ENCODE measurements at regions not wholly inside any gene's neighbourhood (a gene's known extent, or its start where the extent isn't known, plus 50 kb on each side); places are given as distances from the start of the nearest gene placed in this dataset.

- no peak for TF ChIP-seq HHEX (CRISPR knock-in tag; IDR thresholded peaks at IDR 0.05)
- TF ChIP-seq ZNF737 (CRISPR knock-in tag; IDR thresholded peaks at IDR 0.05; ENCODE audit: borderline replicate concordance) = no peak
- no peak for TF ChIP-seq ZNF710 (CRISPR knock-in tag; IDR thresholded peaks at IDR 0.05; ENCODE audit: borderline replicate concordance)
- no peak for TF ChIP-seq CCAR2 (optimal IDR thresholded peaks at IDR 0.05; ENCODE audit: low read depth, low read length)
- peak; percentile 66 for TF ChIP-seq FOXA3 (CRISPR knock-in tag; IDR thresholded peaks at IDR 0.05)
- TF ChIP-seq SIX4 (CRISPR knock-in tag; IDR thresholded peaks at IDR 0.05) = no peak
- peak; percentile 52; the same call in 1 of the 2 replicates for TF ChIP-seq ATF1 (CRISPR knock-in tag; IDR thresholded peaks at IDR 0.05)
- TF ChIP-seq ZNF850 (CRISPR knock-in tag; conservative IDR thresholded peaks at IDR 0.05) = no peak
- TF ChIP-seq ZNF530 (CRISPR knock-in tag; IDR thresholded peaks at IDR 0.05; ENCODE audit: low read depth) = no peak
- TF ChIP-seq ONECUT2 (CRISPR knock-in tag; IDR thresholded peaks at IDR 0.05) = no peak
- no peak for TF ChIP-seq ZNF484 (CRISPR knock-in tag; IDR thresholded peaks at IDR 0.05; ENCODE audit: borderline replicate concordance, low read depth)
- no peak for TF ChIP-seq TRAFD1 (CRISPR knock-in tag; IDR thresholded peaks at IDR 0.05; ENCODE audit: borderline replicate concordance)
- TF ChIP-seq KDM5B (CRISPR knock-in tag; IDR thresholded peaks at IDR 0.05; ENCODE audit: borderline replicate concordance) = no peak
- TF ChIP-seq, protein P1, sequence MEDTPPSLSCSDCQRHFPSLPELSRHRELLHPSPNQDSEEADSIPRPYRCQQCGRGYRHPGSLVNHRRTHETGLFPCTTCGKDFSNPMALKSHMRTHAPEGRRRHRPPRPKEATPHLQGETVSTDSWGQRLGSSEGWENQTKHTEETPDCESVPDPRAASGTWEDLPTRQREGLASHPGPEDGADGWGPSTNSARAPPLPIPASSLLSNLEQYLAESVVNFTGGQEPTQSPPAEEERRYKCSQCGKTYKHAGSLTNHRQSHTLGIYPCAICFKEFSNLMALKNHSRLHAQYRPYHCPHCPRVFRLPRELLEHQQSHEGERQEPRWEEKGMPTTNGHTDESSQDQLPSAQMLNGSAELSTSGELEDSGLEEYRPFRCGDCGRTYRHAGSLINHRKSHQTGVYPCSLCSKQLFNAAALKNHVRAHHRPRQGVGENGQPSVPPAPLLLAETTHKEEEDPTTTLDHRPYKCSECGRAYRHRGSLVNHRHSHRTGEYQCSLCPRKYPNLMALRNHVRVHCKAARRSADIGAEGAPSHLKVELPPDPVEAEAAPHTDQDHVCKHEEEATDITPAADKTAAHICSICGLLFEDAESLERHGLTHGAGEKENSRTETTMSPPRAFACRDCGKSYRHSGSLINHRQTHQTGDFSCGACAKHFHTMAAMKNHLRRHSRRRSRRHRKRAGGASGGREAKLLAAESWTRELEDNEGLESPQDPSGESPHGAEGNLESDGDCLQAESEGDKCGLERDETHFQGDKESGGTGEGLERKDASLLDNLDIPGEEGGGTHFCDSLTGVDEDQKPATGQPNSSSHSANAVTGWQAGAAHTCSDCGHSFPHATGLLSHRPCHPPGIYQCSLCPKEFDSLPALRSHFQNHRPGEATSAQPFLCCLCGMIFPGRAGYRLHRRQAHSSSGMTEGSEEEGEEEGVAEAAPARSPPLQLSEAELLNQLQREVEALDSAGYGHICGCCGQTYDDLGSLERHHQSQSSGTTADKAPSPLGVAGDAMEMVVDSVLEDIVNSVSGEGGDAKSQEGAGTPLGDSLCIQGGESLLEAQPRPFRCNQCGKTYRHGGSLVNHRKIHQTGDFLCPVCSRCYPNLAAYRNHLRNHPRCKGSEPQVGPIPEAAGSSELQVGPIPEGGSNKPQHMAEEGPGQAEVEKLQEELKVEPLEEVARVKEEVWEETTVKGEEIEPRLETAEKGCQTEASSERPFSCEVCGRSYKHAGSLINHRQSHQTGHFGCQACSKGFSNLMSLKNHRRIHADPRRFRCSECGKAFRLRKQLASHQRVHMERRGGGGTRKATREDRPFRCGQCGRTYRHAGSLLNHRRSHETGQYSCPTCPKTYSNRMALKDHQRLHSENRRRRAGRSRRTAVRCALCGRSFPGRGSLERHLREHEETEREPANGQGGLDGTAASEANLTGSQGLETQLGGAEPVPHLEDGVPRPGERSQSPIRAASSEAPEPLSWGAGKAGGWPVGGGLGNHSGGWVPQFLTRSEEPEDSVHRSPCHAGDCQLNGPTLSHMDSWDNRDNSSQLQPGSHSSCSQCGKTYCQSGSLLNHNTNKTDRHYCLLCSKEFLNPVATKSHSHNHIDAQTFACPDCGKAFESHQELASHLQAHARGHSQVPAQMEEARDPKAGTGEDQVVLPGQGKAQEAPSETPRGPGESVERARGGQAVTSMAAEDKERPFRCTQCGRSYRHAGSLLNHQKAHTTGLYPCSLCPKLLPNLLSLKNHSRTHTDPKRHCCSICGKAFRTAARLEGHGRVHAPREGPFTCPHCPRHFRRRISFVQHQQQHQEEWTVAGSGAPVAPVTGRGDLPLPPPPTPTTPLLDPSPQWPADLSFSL (CRISPR knock-in tag; IDR thresholded peaks at IDR 0.05) = no peak
- no peak for TF ChIP-seq KAT2B (IDR thresholded peaks at IDR 0.05; ENCODE audit: borderline replicate concordance, low read depth, low read length)
- TF ChIP-seq ZC3H13 (CRISPR knock-in tag; IDR thresholded peaks at IDR 0.05) = no peak
- no peak for TF ChIP-seq ZNF790 (CRISPR knock-in tag; IDR thresholded peaks at IDR 0.05; ENCODE audit: borderline replicate concordance)
- TF ChIP-seq ISL2 (CRISPR knock-in tag; IDR thresholded peaks at IDR 0.05) = no peak
Observed at GRCh38 chr5:173689171-173689736, 72.8 kb upstream of the BOD1 start (continued).

Data from HepG2 (cell line).